B cell (primary cell): ENCODE measurements at regions not wholly inside any gene's neighbourhood (a gene's known extent, or its start where the extent isn't known, plus 50 kb on each side); places are given as distances from the start of the nearest gene placed in this dataset.

Experiments used
- CTCF ChIP-seq: fragments of 200-600 bp; IDR thresholded peaks from one replicate; pipeline ENCODE4 v1.8.0; 2022; ENCODE audit warnings: antibody characterized with exemption, mild to moderate bottlenecking
- EZH2 ChIP-seq: IDR thresholded peaks from 2 replicates; pipeline ENCODE4 v1.6.1; 2012; ENCODE audit warnings: borderline replicate concordance, low read depth, mild to moderate bottlenecking, moderate library complexity, low read length; ENCODE audit not compliant: insufficient read depth, poor library complexity, severe bottlenecking

DNA sequence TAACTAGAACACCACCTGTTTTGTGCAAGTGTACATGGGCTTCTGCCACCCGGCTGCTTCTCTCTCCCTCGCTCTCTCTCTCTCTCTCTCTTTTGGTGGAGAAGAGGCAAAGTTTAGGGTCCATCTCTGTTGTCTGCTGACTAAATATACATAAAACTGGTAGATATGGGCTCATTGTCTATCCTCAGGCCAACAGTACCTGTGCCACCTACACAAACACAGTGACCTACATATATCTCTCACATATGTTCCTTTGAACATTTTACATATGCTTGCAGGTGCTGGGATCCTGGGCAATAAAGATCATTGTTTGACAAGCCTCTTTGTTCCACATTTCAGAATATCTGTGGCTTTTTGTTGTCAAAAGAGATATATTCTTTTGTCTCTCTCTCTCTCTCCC, 256.3 kb upstream of the KCNH8 start:
- no peak for TF ChIP-seq CTCF
- TF ChIP-seq EZH2, result no peak
